ENCODE measurements at regions not wholly inside any gene's neighbourhood (a gene's known extent, or its start where the extent isn't known, plus 50 kb on each side); places are given as distances from the start of the nearest gene placed in this dataset.

DNA sequence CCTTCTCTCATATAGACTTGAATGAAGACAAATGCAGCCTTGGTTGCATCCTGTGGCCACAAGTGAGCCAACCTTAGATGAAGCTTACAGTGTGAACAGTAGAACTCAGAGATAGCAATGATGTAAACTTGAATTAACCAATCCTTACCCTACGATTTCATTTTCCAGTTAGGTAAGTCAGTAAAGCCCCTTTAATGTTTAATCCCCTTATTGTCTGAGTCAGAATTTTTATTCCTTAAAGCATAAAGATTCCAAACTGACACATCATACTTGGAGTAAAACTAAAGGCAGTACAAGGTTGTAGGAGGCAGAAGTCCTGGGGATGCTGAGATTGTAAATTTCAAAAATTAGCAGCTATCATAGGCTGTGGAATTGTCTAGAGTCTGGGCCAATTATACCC is 507.8 kb upstream of the DPH6 start:
- no peak for TF ChIP-seq POLR2AphosphoS5 (IDR thresholded peaks at IDR 0.05)
- no peak for TF ChIP-seq POLR2A (IDR thresholded peaks at IDR 0.05)

Measured in gastroesophageal sphincter (tissue), 2 donors.